ENCODE measurements at regions not wholly inside any gene's neighbourhood (a gene's known extent, or its start where the extent isn't known, plus 50 kb on each side); places are given as distances from the start of the nearest gene placed in this dataset.
A peak's percentile ranks its signal among the peaks of the same experiment; 100 is the strongest.

- ATAC-seq (ENCODE audit: insufficient read depth, low read depth) (no peak), DNase-seq (no peak)
- Histone ChIP-seq H3K27ac (ENCODE audit: low read length) (no peak overlapping the region), H3K79me2 (ENCODE audit: insufficient read depth, low read length) (no peaks in the 10 kb centered on the region), H3K9ac (ENCODE audit: low read depth, low read length) (no peak overlapping the region), H2AFZ (ENCODE audit: low read depth, low read length) (no peak overlapping the region), H3K4me2 (ENCODE audit: insufficient read depth, low read length) (no peak overlapping the region), H3K36me3 (ENCODE audit: insufficient read depth, low read length) (no peaks in the 10 kb centered on the region), H3K4me3 (ENCODE audit: low read depth in 1 of 2, low read length in 2 of 2) (no peak overlapping the region), H3K9me3 (ENCODE audit: insufficient read depth, low read length, severe bottlenecking) (no peaks in the 10 kb centered on the region), H4K20me1 (ENCODE audit: insufficient read depth, low read length) (no peaks in the 10 kb centered on the region), H3K27me3 (ENCODE audit: insufficient read depth, low read length, poor library complexity) (no peaks in the 10 kb centered on the region), H3K4me1 (ENCODE audit: insufficient read depth, low read length) (peaks cover 5% of the 10 kb centered on the region; the same call in 1 of the 2 replicates)
- TF ChIP-seq EZH2 (IDR thresholded peaks at IDR 0.05; ENCODE audit: borderline replicate concordance, low read depth, low read length, severe bottlenecking), result no peak
- TF ChIP-seq, protein P1, sequence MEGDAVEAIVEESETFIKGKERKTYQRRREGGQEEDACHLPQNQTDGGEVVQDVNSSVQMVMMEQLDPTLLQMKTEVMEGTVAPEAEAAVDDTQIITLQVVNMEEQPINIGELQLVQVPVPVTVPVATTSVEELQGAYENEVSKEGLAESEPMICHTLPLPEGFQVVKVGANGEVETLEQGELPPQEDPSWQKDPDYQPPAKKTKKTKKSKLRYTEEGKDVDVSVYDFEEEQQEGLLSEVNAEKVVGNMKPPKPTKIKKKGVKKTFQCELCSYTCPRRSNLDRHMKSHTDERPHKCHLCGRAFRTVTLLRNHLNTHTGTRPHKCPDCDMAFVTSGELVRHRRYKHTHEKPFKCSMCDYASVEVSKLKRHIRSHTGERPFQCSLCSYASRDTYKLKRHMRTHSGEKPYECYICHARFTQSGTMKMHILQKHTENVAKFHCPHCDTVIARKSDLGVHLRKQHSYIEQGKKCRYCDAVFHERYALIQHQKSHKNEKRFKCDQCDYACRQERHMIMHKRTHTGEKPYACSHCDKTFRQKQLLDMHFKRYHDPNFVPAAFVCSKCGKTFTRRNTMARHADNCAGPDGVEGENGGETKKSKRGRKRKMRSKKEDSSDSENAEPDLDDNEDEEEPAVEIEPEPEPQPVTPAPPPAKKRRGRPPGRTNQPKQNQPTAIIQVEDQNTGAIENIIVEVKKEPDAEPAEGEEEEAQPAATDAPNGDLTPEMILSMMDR (IDR thresholded peaks at IDR 0.05; ENCODE audit: borderline replicate concordance, extremely low read depth, low read length, poor library complexity, severe bottlenecking), result no peak
These were observed 101.0 kb upstream of the IRX2 start for GRCh38 chr5:2852446-2852845.

GRCh38 chr5:2851895-2852294 lies 100.4 kb upstream of the IRX2 start:
- TF ChIP-seq, protein P1 (IDR thresholded peaks at IDR 0.05; ENCODE audit: borderline replicate concordance, extremely low read depth, low read length, poor library complexity, severe bottlenecking), result no peak
- TF ChIP-seq EZH2 (IDR thresholded peaks at IDR 0.05; ENCODE audit: borderline replicate concordance, low read depth, low read length, severe bottlenecking), result no peak
- Histone ChIP-seq H3K79me2 (ENCODE audit: insufficient read depth, low read length) (no peaks in the 10 kb centered on the region), H4K20me1 (ENCODE audit: insufficient read depth, low read length) (no peaks in the 10 kb centered on the region)

GRCh38 chr5:2849429-2849828 lies 98.0 kb upstream of the IRX2 start:
- TF ChIP-seq, protein P1 (IDR thresholded peaks at IDR 0.05; ENCODE audit: borderline replicate concordance, extremely low read depth, low read length, poor library complexity, severe bottlenecking), result no peak
- TF ChIP-seq EZH2 (IDR thresholded peaks at IDR 0.05; ENCODE audit: borderline replicate concordance, low read depth, low read length, severe bottlenecking), result no peak
- no peak overlapping the region for H2AFZ ChIP-seq (ENCODE audit: low read depth, low read length)
- H4K20me1 ChIP-seq (ENCODE audit: insufficient read depth, low read length), result no peaks in the 10 kb centered on the region
- no peak overlapping the region for H3K4me2 ChIP-seq (ENCODE audit: insufficient read depth, low read length)
- peaks cover 4% of the 10 kb centered on the region; the same call in 1 of the 2 replicates for H3K4me1 ChIP-seq (ENCODE audit: insufficient read depth, low read length)
- no peaks in the 10 kb centered on the region for H3K79me2 ChIP-seq (ENCODE audit: insufficient read depth, low read length)
- H3K4me3 ChIP-seq (ENCODE audit: low read depth in 1 of 2, low read length in 2 of 2), result no peak overlapping the region
- no peak overlapping the region for H3K9ac ChIP-seq (ENCODE audit: low read depth, low read length)
- H3K36me3 ChIP-seq (ENCODE audit: insufficient read depth, low read length), result no peaks in the 10 kb centered on the region
- no peaks in the 10 kb centered on the region for H3K9me3 ChIP-seq (ENCODE audit: insufficient read depth, low read length, severe bottlenecking)
- ATAC-seq (ENCODE audit: insufficient read depth, low read depth) (no peak), DNase-seq (no peak)
- no peak overlapping the region for H3K27ac ChIP-seq (ENCODE audit: low read length)
- H3K27me3 ChIP-seq (ENCODE audit: insufficient read depth, low read length, poor library complexity), result no peaks in the 10 kb centered on the region

More at GRCh38 chr5:2851895-2852294, 100.4 kb upstream of the IRX2 start:
- no peak for ATAC-seq (ENCODE audit: insufficient read depth, low read depth)
- H3K4me2 ChIP-seq (ENCODE audit: insufficient read depth, low read length), result no peak overlapping the region
- H3K36me3 ChIP-seq (ENCODE audit: insufficient read depth, low read length), result no peaks in the 10 kb centered on the region
- no peak overlapping the region for H3K4me3 ChIP-seq (ENCODE audit: low read depth in 1 of 2, low read length in 2 of 2)
- H3K9me3 ChIP-seq (ENCODE audit: insufficient read depth, low read length, severe bottlenecking), result no peaks in the 10 kb centered on the region
- H3K27ac ChIP-seq (ENCODE audit: low read length), result no peak overlapping the region
- no peak overlapping the region for H3K9ac ChIP-seq (ENCODE audit: low read depth, low read length)
- DNase-seq, result no peak
- peaks cover 4% of the 10 kb centered on the region; the same call in 1 of the 2 replicates for H3K4me1 ChIP-seq (ENCODE audit: insufficient read depth, low read length)
- H3K27me3 ChIP-seq (ENCODE audit: insufficient read depth, low read length, poor library complexity), result no peaks in the 10 kb centered on the region
- H2AFZ ChIP-seq (ENCODE audit: low read depth, low read length), result peak overlapping the region; percentile 19; the same call in 1 of the 2 replicates

DNA sequence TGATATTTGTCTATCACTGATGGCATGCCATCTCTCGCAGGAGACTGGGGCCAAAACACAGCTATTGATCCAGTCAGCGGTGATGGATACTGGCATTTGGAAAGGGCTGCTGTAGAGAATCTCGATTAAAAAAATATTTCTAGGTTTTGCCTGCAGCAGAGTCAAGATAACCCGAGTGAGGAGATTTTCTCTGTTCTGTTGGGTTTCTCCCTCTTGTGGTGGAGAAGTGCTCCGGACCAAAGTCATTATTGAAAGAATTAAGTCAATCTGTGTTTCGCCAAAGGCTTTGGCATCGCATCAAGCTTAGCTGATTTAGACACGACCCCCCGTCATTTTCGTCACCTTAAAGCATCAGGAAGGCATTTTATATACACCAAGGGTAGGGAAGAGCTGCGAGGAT lies 97.1 kb upstream of the IRX2 start:
- no peak overlapping the region for H3K27ac ChIP-seq (ENCODE audit: low read length)
- ATAC-seq (ENCODE audit: insufficient read depth, low read depth) (no peak), DNase-seq (no peak)
- H3K9me3 ChIP-seq (ENCODE audit: insufficient read depth, low read length, severe bottlenecking), result no peaks in the 10 kb centered on the region
- no peaks in the 10 kb centered on the region for H3K79me2 ChIP-seq (ENCODE audit: insufficient read depth, low read length)
- peaks cover 4% of the 10 kb centered on the region; the same call in 1 of the 2 replicates for H3K4me1 ChIP-seq (ENCODE audit: insufficient read depth, low read length)
- no peaks in the 10 kb centered on the region for H3K36me3 ChIP-seq (ENCODE audit: insufficient read depth, low read length)
- no peaks in the 10 kb centered on the region for H4K20me1 ChIP-seq (ENCODE audit: insufficient read depth, low read length)
- no peak overlapping the region for H2AFZ ChIP-seq (ENCODE audit: low read depth, low read length)
- no peak overlapping the region for H3K9ac ChIP-seq (ENCODE audit: low read depth, low read length)
- TF ChIP-seq, protein P1 (IDR thresholded peaks at IDR 0.05; ENCODE audit: borderline replicate concordance, extremely low read depth, low read length, poor library complexity, severe bottlenecking), result peak; percentile 20
- no peak for TF ChIP-seq EZH2 (IDR thresholded peaks at IDR 0.05; ENCODE audit: borderline replicate concordance, low read depth, low read length, severe bottlenecking)
- H3K4me3 ChIP-seq (ENCODE audit: low read depth in 1 of 2, low read length in 2 of 2), result no peak overlapping the region
- H3K4me2 ChIP-seq (ENCODE audit: insufficient read depth, low read length), result no peak overlapping the region
- H3K27me3 ChIP-seq (ENCODE audit: insufficient read depth, low read length, poor library complexity), result no peaks in the 10 kb centered on the region

All from DND-41 (cell line).